Uterus (tissue), 2 donors: ENCODE measurements at regions not wholly inside any gene's neighbourhood (a gene's known extent, or its start where the extent isn't known, plus 50 kb on each side); places are given as distances from the start of the nearest gene placed in this dataset.

Experiments
- CTCF ChIP-seq, 4 experiments: fragments of 200-600 bp in 2 of 4; fragments of 450-650 bp in 2 of 4; sonication (generic) in 2 of 4; IDR thresholded peaks; one replicate each; pipeline ENCODE4 v1.5.1; 2016 to 2019; ENCODE audit warnings: antibody characterized with exemption in 4 of 4, mild to moderate bottlenecking in 2 of 4, moderate library complexity in 1 of 4
- POLR2A ChIP-seq, 2 donors: fragments of 450-650 bp; IDR thresholded peaks; one replicate each; pipeline ENCODE4 v1.6.1; 2016; ENCODE audit warnings: antibody characterized with exemption in 2 of 2, mild to moderate bottlenecking in 1 of 2, moderate library complexity in 1 of 2

GRCh38 chr14:40122968-40123648 is 690.9 kb upstream of the FBXO33 start:
- TF ChIP-seq CTCF (IDR thresholded peaks at IDR 0.05) (no peak), POLR2A (IDR thresholded peaks at IDR 0.05) (no peak)
